ENCODE measurements at regions not wholly inside any gene's neighbourhood (a gene's known extent, or its start where the extent isn't known, plus 50 kb on each side); places are given as distances from the start of the nearest gene placed in this dataset.

- TF ChIP-seq CTCF (IDR thresholded peaks at IDR 0.05), result no peak
- TF ChIP-seq POLR2A (IDR thresholded peaks at IDR 0.05), result no peak
These were observed 298.2 kb downstream of the SP3 start for GRCh38 chr2:173667014-173667413.
